PC-3 (cell line): ENCODE measurements at regions not wholly inside any gene's neighbourhood (a gene's known extent, or its start where the extent isn't known, plus 50 kb on each side); places are given as distances from the start of the nearest gene placed in this dataset.
A peak's percentile ranks its signal among the peaks of the same experiment; 100 is the strongest.

ENCODE experiments used
- ATAC-seq: fragments of 200-7000 bp; cut with Tn5 transposase; 2 replicates; pipeline ENCODE4 v1.9.1; 2020; ENCODE audit warnings: mild to moderate bottlenecking, moderate library complexity
- BruUV-seq: library from RNA; stranded (reverse); fragments of 400-500 nt; replicated peaks from 2 replicates; lab custom pipeline; 2021; lab: Mats Ljungman, UMichigan
- CTCF ChIA-PET: fragments of 300-600 bp; sonication (Branson Sonifier 250); formaldehyde crosslinking; loops from one replicate; lab custom pipeline; 2022; ENCODE audit warnings: antibody characterized with exemption; lab: Charles Lee
- POLR2A ChIA-PET: fragments of 300-600 bp; sonication (Branson Sonifier 250); formaldehyde crosslinking; loops from one replicate; lab custom pipeline; 2022; ENCODE audit warnings: antibody characterized with exemption; ENCODE audit not compliant: unreplicated experiment; lab: Charles Lee
- DNase-seq: peaks from one replicate; pipeline ENCODE4 v3.0.0-alpha.2; 2015
- H2AFZ ChIP-seq: fragments of 300-600 bp; sonication (generic); 2 replicates; pipeline ENCODE4 v1.6.0; 2016; ENCODE audit warnings: antibody characterized with exemption, low read length
- H3F3A ChIP-seq: fragments of 300-600 bp; sonication (generic); one replicate; pipeline ENCODE4 v1.6.0; 2017; ENCODE audit warnings: antibody characterized with exemption, low read length, control low read depth, mild to moderate bottlenecking; ENCODE audit not compliant: unreplicated experiment
- H3K27ac ChIP-seq: fragments of 300-600 bp; sonication (generic); 2 replicates; pipeline ENCODE4 v1.5.1; 2016; ENCODE audit warnings: mild to moderate bottlenecking, low read length
- H3K27me3 ChIP-seq: fragments of 300-600 bp; sonication (generic); 2 replicates; pipeline ENCODE4 v1.6.1; 2016; ENCODE audit warnings: low read length, mixed read lengths
- H3K36me3 ChIP-seq: fragments of 300-600 bp; sonication (generic); 2 replicates; pipeline ENCODE4 v1.6.1; 2016; ENCODE audit warnings: low read depth, mixed run types, low read length, mixed read lengths
- H3K4me1 ChIP-seq: fragments of 300-600 bp; sonication (generic); 2 replicates; pipeline ENCODE4 v1.5.1; 2016; ENCODE audit warnings: low read length; ENCODE audit not compliant: insufficient read depth
- H3K4me2 ChIP-seq: fragments of 300-600 bp; sonication (generic); 2 replicates; pipeline ENCODE4 v1.6.0; 2016; ENCODE audit warnings: low read length
- H3K4me3 ChIP-seq: fragments of 300-600 bp; sonication (generic); 2 replicates; pipeline ENCODE4 v1.5.1; 2016; ENCODE audit warnings: mild to moderate bottlenecking, low read length, mixed read lengths
- H3K79me2 ChIP-seq: fragments of 300-600 bp; sonication (generic); 2 replicates; pipeline ENCODE4 v1.6.1; 2017; ENCODE audit warnings: low read length, mixed read lengths
- H3K9ac ChIP-seq: fragments of 300-600 bp; sonication (generic); 2 replicates; pipeline ENCODE4 v1.6.0; 2016; ENCODE audit warnings: mild to moderate bottlenecking, low read length
- H3K9me2 ChIP-seq: fragments of 300-600 bp; sonication (generic); replicated peaks from 2 replicates; pipeline ENCODE4 v1.6.1; 2016; ENCODE audit warnings: mixed run types, low read length, mixed read lengths
- H3K9me3 ChIP-seq: fragments of 300-600 bp; sonication (generic); 2 replicates; pipeline ENCODE4 v1.6.1; 2016; ENCODE audit warnings: low read length, mixed read lengths
- H4K20me1 ChIP-seq: fragments of 300-600 bp; sonication (generic); 2 replicates; pipeline ENCODE4 v1.6.1; 2016; ENCODE audit warnings: low read length, mixed read lengths
- EZH2 ChIP-seq: fragments of 300-600 bp; sonication (generic); IDR thresholded peaks from one replicate; pipeline ENCODE4 v1.6.1; 2017; ENCODE audit warnings: antibody characterized with exemption, mild to moderate bottlenecking, low read length; ENCODE audit not compliant: unreplicated experiment
- EZH2phosphoT487 ChIP-seq: fragments of 300-600 bp; sonication (generic); IDR thresholded peaks from 2 replicates; pipeline ENCODE4 v1.6.1; 2018; ENCODE audit warnings: mild to moderate bottlenecking, antibody characterized with exemption, low read length, borderline replicate concordance
- intact Hi-C: fragments of 100-400 bp; cut with micrococcal nuclease; formaldehyde crosslinking; loops from 2 replicates; pipeline ENCODE4 v1.9.0; 2023
- TF ChIP-seq, protein P1 (sequence below): fragments of 300-600 bp; sonication (generic); conservative IDR thresholded peaks from 2 replicates; pipeline ENCODE4 v1.5.1; 2017; ENCODE audit warnings: antibody characterized with exemption, low read depth, mild to moderate bottlenecking, low read length

DNA sequence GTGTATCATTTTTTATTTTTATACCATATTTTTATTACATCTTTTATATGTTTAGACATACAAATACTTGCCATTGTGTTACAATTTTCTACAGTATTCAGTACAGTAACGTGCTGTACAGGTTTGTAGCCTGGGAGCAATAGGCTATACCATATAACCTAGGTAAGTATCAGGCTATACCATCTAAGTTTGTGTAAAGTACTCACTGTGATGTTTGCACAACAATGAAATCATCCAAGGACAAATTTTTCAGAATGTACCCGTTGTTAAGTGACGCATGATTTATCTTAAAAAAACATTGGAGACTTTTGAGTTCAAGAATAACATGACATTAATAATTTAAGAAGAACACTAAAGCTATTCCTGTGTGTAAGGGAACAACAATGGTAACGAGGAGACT is 96.0 kb upstream of the LEF1 start:
- ATAC-seq: peak; percentile 35; the same call in 1 of the 2 replicates

DNA sequence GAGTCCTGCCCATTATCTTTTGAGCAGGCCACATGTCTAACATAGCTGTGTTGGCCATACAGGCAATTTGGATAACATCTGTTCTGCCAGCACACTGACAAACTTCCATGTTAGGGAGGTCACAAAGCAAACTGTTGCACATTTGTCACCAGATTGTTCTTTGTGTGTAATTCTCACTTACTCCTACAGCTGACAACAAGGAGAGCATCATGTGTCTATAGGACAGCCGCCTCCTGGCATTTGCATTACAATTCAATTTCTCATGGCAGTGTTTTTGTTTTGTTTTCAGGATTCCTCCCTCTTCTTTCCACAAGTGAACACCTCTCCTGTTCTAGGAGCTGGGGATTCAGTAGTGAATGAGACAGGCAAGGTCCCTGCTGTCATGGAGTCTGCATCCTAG is 94.3 kb upstream of the LEF1 start:
- intact Hi-C loops: no loop called here
- Histone ChIP-seq H3K9ac (no peak overlapping the region), H3K4me2 (no peak overlapping the region), H3F3A (no peaks in the 10 kb centered on the region), H3K4me3 (no peak overlapping the region), H3K27me3 (no peaks in the 10 kb centered on the region), H2AFZ (no peak overlapping the region), H3K79me2 (no peaks in the 10 kb centered on the region), H3K9me2 (no peaks in the 10 kb centered on the region), H3K27ac (no peak overlapping the region), H3K9me3 (no peaks in the 10 kb centered on the region), H3K4me1 (no peaks in the 10 kb centered on the region), H3K36me3 (no peaks in the 10 kb centered on the region), H4K20me1 (no peaks in the 10 kb centered on the region)
- POLR2A ChIA-PET: no interaction called here
- no TSS peak for BruUV-seq
- TF ChIP-seq EZH2phosphoT487 (no peak), EZH2 (no peak)
- TF ChIP-seq, protein P1, sequence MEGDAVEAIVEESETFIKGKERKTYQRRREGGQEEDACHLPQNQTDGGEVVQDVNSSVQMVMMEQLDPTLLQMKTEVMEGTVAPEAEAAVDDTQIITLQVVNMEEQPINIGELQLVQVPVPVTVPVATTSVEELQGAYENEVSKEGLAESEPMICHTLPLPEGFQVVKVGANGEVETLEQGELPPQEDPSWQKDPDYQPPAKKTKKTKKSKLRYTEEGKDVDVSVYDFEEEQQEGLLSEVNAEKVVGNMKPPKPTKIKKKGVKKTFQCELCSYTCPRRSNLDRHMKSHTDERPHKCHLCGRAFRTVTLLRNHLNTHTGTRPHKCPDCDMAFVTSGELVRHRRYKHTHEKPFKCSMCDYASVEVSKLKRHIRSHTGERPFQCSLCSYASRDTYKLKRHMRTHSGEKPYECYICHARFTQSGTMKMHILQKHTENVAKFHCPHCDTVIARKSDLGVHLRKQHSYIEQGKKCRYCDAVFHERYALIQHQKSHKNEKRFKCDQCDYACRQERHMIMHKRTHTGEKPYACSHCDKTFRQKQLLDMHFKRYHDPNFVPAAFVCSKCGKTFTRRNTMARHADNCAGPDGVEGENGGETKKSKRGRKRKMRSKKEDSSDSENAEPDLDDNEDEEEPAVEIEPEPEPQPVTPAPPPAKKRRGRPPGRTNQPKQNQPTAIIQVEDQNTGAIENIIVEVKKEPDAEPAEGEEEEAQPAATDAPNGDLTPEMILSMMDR: no peak
- CTCF ChIA-PET: no interaction called here
- no peak for DNase-seq
- ATAC-seq: no peak

More for the DNA sequence above, 96.0 kb upstream of the LEF1 start:
- no peaks in the 10 kb centered on the region for H3K9me2 ChIP-seq
- intact Hi-C loops: no loop called here
- no peaks in the 10 kb centered on the region for H3K9me3 ChIP-seq
- TF ChIP-seq, protein P1: no peak
- TF ChIP-seq EZH2phosphoT487: no peak
- TF ChIP-seq EZH2: no peak
- no TSS peak for BruUV-seq
- H3K9ac ChIP-seq: no peak overlapping the region
- no peaks in the 10 kb centered on the region for H3K36me3 ChIP-seq
- H3F3A ChIP-seq: no peaks in the 10 kb centered on the region
- CTCF ChIA-PET: no interaction called here
- POLR2A ChIA-PET: no interaction called here
- no peak overlapping the region for H2AFZ ChIP-seq
- H3K4me3 ChIP-seq: no peak overlapping the region
- no peaks in the 10 kb centered on the region for H3K27me3 ChIP-seq
- no peak overlapping the region for H3K27ac ChIP-seq
- H3K4me1 ChIP-seq: no peaks in the 10 kb centered on the region
- DNase-seq: peak; percentile 33
- no peak overlapping the region for H3K4me2 ChIP-seq
- H3K79me2 ChIP-seq: no peaks in the 10 kb centered on the region
- H4K20me1 ChIP-seq: no peaks in the 10 kb centered on the region

DNA sequence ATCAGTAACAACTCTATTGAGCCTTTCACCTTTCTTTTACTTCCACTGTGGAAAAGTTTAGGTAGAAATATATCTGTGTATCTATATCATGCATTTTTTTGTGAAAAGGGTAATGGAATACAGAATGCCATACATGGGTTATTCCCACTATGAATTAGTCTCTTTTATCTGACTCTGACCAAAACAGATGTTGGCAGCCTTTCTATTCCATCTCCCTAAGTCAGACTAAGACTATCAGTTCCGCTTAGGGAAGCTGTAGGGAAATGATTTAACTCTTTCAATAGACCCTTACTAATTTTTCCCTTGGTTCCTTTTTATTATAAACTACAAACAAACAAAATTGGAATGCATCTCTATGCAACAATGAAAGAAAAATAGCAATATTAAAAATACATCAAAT is 92.3 kb upstream of the LEF1 start:
- no peaks in the 10 kb centered on the region for H3K79me2 ChIP-seq
- DNase-seq (no peak), ATAC-seq (no peak)
- no peaks in the 10 kb centered on the region for H3K9me3 ChIP-seq
- no peaks in the 10 kb centered on the region for H4K20me1 ChIP-seq
- CTCF ChIA-PET: interaction anchor here (0.5 kb wide), 1 partner anchor 242 kb away, joined by 12 read pairs; no protein-coding TSS in a partner anchor
- H2AFZ ChIP-seq: no peak overlapping the region
- H3K4me1 ChIP-seq: no peaks in the 10 kb centered on the region
- H3K27me3 ChIP-seq: no peaks in the 10 kb centered on the region
- intact Hi-C loops: no loop called here
- H3K4me2 ChIP-seq: no peak overlapping the region
- POLR2A ChIA-PET: no interaction called here
- TF ChIP-seq, protein P1: no peak
- TF ChIP-seq EZH2phosphoT487 (no peak), EZH2 (no peak)
- no peaks in the 10 kb centered on the region for H3K9me2 ChIP-seq
- H3K36me3 ChIP-seq: no peaks in the 10 kb centered on the region
- BruUV-seq: no TSS peak
- no peak overlapping the region for H3K4me3 ChIP-seq
- H3K27ac ChIP-seq: no peak overlapping the region
- no peaks in the 10 kb centered on the region for H3F3A ChIP-seq
- H3K9ac ChIP-seq: no peak overlapping the region
